Right lobe of liver (tissue), 4 donors: ENCODE measurements at regions not wholly inside any gene's neighbourhood (a gene's known extent, or its start where the extent isn't known, plus 50 kb on each side); places are given as distances from the start of the nearest gene placed in this dataset.

Source experiments
- CTCF ChIP-seq, 4 donors: fragments of 200-600 bp in 3 of 4; fragments of 450-650 bp in 1 of 4; IDR thresholded peaks; one replicate each; pipeline versions ENCODE4 v1.5.1 to v1.8.0; 2016 to 2022; ENCODE audit warnings: antibody characterized with exemption in 4 of 4, mild to moderate bottlenecking in 2 of 4
- POLR2A ChIP-seq: fragments of 450-650 bp; IDR thresholded peaks from one replicate; pipeline ENCODE4 v1.6.1; 2017; ENCODE audit warnings: antibody characterized with exemption, mild to moderate bottlenecking
- donor health status: DM: no; HTN: no; CAD: no.
- donor health status: DM: no; HTN: no; CAD: no.
- donor health status: DM: no; HTN: yes; CAD: no.

- TF ChIP-seq POLR2A (no peak), CTCF (IDR thresholded peaks at IDR 0.05) (no peak)
Measured at GRCh38 chr2:67463810-67464209, 66.7 kb downstream of the ETAA1 start.
